Breast epithelium (tissue), 4 donors: ENCODE measurements at regions not wholly inside any gene's neighbourhood (a gene's known extent, or its start where the extent isn't known, plus 50 kb on each side); places are given as distances from the start of the nearest gene placed in this dataset.

Experiments used
- DNase-seq, 2 donors: peaks; one replicate each; pipeline ENCODE4 v3.0.0-alpha.2; 2019; ENCODE audit warnings: low spot score in 2 of 2
- H3K27ac ChIP-seq, 2 donors: fragments of 200-600 bp; sonication (generic) in 1 of 2; one replicate each; pipeline ENCODE4 v1.5.1; 2016 to 2019; ENCODE audit warnings: mild to moderate bottlenecking in 1 of 2
- H3K27me3 ChIP-seq, 2 donors: fragments of 200-600 bp; sonication (generic) in 1 of 2; one replicate each; pipeline versions ENCODE4 v1.5.1 to v1.6.0; 2017 to 2019; ENCODE audit warnings: control low read depth in 1 of 2, mild to moderate bottlenecking in 1 of 2
- H3K36me3 ChIP-seq: fragments of 200-600 bp; one replicate; pipeline ENCODE4 v1.5.1; 2019
- H3K4me1 ChIP-seq, 2 donors: fragments of 200-600 bp; sonication (generic); one replicate each; pipeline ENCODE4 v1.5.1; 2016 to 2019; ENCODE audit warnings: control low read depth in 1 of 2
- H3K4me3 ChIP-seq, 3 donors: fragments of 200-600 bp; sonication (generic); 1 replicate in 2 of 3; 2 replicates in 1 of 3; pipeline ENCODE4 v1.5.1; 2016 to 2019; ENCODE audit warnings: mild to moderate bottlenecking in 3 of 3, moderate library complexity in 2 of 3
- H3K9me3 ChIP-seq, 2 donors: fragments of 200-600 bp; sonication (generic) in 1 of 2; one replicate each; pipeline ENCODE4 v1.5.1; 2016 to 2019; ENCODE audit warnings: control low read depth in 1 of 2
- CTCF ChIP-seq, 3 donors: fragments of 450-650 bp; IDR thresholded peaks; one replicate each; pipeline ENCODE4 v1.5.1; 2016 to 2017; ENCODE audit warnings: antibody characterized with exemption in 3 of 3, mild to moderate bottlenecking in 3 of 3, moderate library complexity in 3 of 3
- POLR2A ChIP-seq: fragments of 450-650 bp; IDR thresholded peaks from one replicate; pipeline ENCODE4 v1.6.1; 2016; ENCODE audit warnings: antibody characterized with exemption, mild to moderate bottlenecking, moderate library complexity
- POLR2AphosphoS5 ChIP-seq, 3 donors: sonication (generic); formaldehyde crosslinking; IDR thresholded peaks; one replicate each; pipeline ENCODE4 v1.6.1; 2017; ENCODE audit warnings: antibody characterized with exemption in 3 of 3
- intact Hi-C: fragments of 100-400 bp; cut with DNase I; formaldehyde crosslinking; loops from one replicate; pipeline ENCODE4 v1.15.1; 2023; ENCODE audit warnings: low total_unique reads

DNA sequence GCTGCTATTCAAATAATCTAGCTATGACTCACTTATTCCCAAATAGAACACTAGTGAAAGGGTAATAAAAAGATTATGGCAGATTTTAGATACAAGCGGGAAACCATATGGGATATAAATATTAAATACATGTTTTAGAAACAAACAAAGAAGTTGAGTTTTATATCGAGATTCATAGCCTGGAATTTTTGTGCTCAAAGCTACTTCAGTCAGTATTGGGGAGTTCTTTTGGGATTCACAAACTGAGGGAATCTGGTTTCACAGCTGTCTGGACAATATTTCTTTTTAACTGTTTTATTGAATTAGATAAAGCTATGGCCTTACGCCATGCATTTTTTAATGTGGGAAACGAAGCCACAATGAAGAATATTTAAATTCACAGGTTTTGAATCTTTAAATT lies 257.1 kb upstream of the PCDH20 start:
- no peaks in the 10 kb centered on the region for H3K36me3 ChIP-seq
- no peaks in the 10 kb centered on the region for H3K9me3 ChIP-seq
- no peak overlapping the region for H3K4me3 ChIP-seq
- TF ChIP-seq POLR2A (no peak), CTCF (IDR thresholded peaks at IDR 0.05) (no peak), POLR2AphosphoS5 (IDR thresholded peaks at IDR 0.05) (no peak)
- H3K27ac ChIP-seq, result no peak overlapping the region
- no peaks in the 10 kb centered on the region for H3K4me1 ChIP-seq
- no peak for DNase-seq
- H3K27me3 ChIP-seq, result no peaks in the 10 kb centered on the region
- intact Hi-C loops, result no loop called here

GRCh38 chr13:61670384-61671161 lies 254.9 kb upstream of the PCDH20 start:
- no peaks in the 10 kb centered on the region for H3K36me3 ChIP-seq
- no peaks in the 10 kb centered on the region for H3K9me3 ChIP-seq
- no peaks in the 10 kb centered on the region for H3K4me1 ChIP-seq
- TF ChIP-seq POLR2AphosphoS5 (IDR thresholded peaks at IDR 0.05) (no peak), POLR2A (no peak), CTCF (IDR thresholded peaks at IDR 0.05) (no peak)
- H3K27ac ChIP-seq, result no peak overlapping the region
- no peak overlapping the region for H3K4me3 ChIP-seq
- H3K27me3 ChIP-seq, result no peaks in the 10 kb centered on the region
- intact Hi-C loops, result no loop called here
- DNase-seq, result no peak

DNA sequence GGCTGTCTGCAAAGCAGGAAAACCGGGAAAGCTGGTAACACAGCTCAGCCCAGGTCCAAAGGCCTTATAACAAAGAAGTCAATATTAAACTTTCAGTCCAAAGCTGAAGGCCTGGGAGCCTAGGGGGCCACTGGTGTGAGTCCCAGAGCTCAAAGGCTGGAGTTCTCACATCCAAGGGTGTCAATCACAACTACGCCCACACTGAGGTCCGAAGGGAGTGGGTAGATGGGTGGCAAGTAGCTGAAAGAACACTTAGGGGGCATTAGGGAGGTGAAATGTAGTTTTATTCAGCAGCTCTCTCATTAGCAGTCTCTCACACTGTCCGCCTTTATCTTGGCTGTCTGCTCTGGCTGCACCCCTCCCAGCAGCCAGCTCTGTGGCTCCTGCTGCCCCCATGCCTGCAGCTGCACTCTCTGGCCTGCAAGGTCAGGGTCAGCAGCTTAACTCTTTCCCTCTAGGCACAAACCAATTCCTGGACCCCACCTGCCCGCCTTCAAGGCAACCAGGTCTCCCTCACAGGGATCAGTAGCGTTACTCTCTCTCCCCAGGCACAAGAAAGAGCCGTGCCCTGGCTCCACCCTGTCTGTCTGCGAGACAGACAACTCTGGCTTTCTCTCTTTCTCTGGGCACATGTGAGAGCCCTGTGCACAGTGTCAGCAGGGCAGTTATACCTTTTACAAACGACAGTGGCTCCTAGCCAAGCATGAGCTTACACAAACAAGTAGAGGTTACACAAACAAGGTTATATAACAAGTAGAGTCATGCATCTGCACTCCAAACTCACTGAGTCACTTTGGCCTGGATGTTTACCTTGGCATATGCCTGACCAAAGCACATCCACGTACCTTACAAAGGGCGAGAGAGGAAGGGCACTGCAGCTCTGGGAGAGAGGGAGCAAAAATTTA lies 249.4 kb upstream of the PCDH20 start:
- no peak for TF ChIP-seq POLR2AphosphoS5 (IDR thresholded peaks at IDR 0.05)
- TF ChIP-seq POLR2A, result no peak
- no peak for TF ChIP-seq CTCF (IDR thresholded peaks at IDR 0.05)

DNA sequence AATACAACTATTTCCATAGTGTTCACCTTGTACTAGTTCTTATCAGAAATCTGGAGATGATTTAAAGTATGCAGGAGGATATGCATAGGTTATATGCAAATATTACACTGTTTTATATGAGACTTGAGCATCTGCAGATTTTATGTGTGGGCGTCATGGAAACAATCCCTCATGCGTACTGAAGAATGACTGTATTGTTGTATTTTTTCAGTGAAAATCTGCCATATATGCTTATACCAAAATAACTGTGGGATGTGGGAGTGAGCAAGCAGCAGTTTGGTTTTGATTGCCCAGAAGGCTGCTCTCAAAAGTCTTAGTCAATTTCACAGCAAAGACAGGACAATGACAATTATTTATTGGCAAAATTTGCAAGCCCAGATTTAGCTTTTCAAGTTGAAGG lies 238.8 kb upstream of the PCDH20 start:
- DNase-seq, result no peak
- no peaks in the 10 kb centered on the region for H3K36me3 ChIP-seq
- no peak overlapping the region for H3K4me3 ChIP-seq
- no peaks in the 10 kb centered on the region for H3K4me1 ChIP-seq
- H3K27me3 ChIP-seq, result no peaks in the 10 kb centered on the region
- no peak overlapping the region for H3K27ac ChIP-seq
- no peak for TF ChIP-seq POLR2A
- TF ChIP-seq CTCF (IDR thresholded peaks at IDR 0.05), result no peak
- no peak for TF ChIP-seq POLR2AphosphoS5 (IDR thresholded peaks at IDR 0.05)
- peaks cover 0 to 6% of the 10 kb centered on the region in 2 donors for H3K9me3 ChIP-seq
- intact Hi-C loops, result no loop called here

More for the DNA sequence above, 249.4 kb upstream of the PCDH20 start:
- DNase-seq, result no peak
- intact Hi-C loops, result no loop called here
- H3K36me3 ChIP-seq, result no peaks in the 10 kb centered on the region
- H3K9me3 ChIP-seq, result no peaks in the 10 kb centered on the region
- no peaks in the 10 kb centered on the region for H3K4me1 ChIP-seq
- H3K4me3 ChIP-seq, result no peak overlapping the region
- H3K27ac ChIP-seq, result no peak overlapping the region
- no peaks in the 10 kb centered on the region for H3K27me3 ChIP-seq

DNA sequence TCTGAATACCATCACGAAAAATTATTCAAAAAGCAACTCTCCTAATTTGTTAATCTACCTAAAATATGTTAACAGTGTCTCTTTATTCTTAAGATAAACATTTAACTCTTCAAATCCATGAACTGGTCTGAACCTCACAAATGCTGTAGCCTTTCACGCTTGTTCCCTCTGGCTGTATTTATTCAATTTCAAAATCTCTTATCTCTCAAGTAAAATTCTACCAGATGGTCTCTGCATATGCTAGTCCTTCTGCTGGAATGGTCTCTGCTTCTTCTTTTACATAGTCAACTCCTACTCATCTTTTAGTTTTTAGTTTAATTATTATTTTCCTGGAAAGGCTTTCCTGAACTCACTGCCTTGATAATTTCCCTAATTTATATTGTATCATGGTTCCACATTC lies 232.9 kb upstream of the PCDH20 start:
- H3K9me3 ChIP-seq, result no peaks in the 10 kb centered on the region
- TF ChIP-seq CTCF (IDR thresholded peaks at IDR 0.05), result no peak
- no peak for TF ChIP-seq POLR2AphosphoS5 (IDR thresholded peaks at IDR 0.05)
- TF ChIP-seq POLR2A, result no peak
- intact Hi-C loops, result no loop called here

More for the DNA sequence above, 232.9 kb upstream of the PCDH20 start:
- H3K4me3 ChIP-seq, result no peak overlapping the region
- DNase-seq, result no peak
- H3K27me3 ChIP-seq, result no peaks in the 10 kb centered on the region
- H3K27ac ChIP-seq, result no peak overlapping the region
- H3K4me1 ChIP-seq, result no peaks in the 10 kb centered on the region
- H3K36me3 ChIP-seq, result no peaks in the 10 kb centered on the region
